ENCODE measurements at regions not wholly inside any gene's neighbourhood (a gene's known extent, or its start where the extent isn't known, plus 50 kb on each side); places are given as distances from the start of the nearest gene placed in this dataset.

- no peak for DNase-seq
- Histone ChIP-seq H3K4me3 (no peak overlapping the region), H3K9me3 (no peaks in the 10 kb centered on the region), H3K27me3 (no peaks in the 10 kb centered on the region), H3K36me3 (no peaks in the 10 kb centered on the region), H3K4me1 (peaks cover 13% of the 10 kb centered on the region), H3K27ac (peak overlapping the region; percentile 63)
- ATAC-seq = peak; percentile 44
- intact Hi-C loops (cut with DNase I) = no loop called here
- TF ChIP-seq CTCF (IDR thresholded peaks at IDR 0.05) = no peak
Measured at GRCh38 chr17:17398188-17398942, 78.4 kb upstream of the MED9 start.

GRCh38 chr17:17398943-17399926, 77.6 kb upstream of the MED9 start:
- intact Hi-C loops (cut with DNase I) = no loop called here
- no peak for DNase-seq
- H3K4me3 ChIP-seq = no peak overlapping the region
- peak; percentile 38 for ATAC-seq
- no peak for TF ChIP-seq CTCF (IDR thresholded peaks at IDR 0.05)
- no peaks in the 10 kb centered on the region for H3K9me3 ChIP-seq
- no peaks in the 10 kb centered on the region for H3K36me3 ChIP-seq
- peak overlapping the region; percentile 63 for H3K27ac ChIP-seq
- no peaks in the 10 kb centered on the region for H3K27me3 ChIP-seq
- peaks cover 22% of the 10 kb centered on the region for H3K4me1 ChIP-seq

- no peak overlapping the region for H3K27ac ChIP-seq
Measured at GRCh38 chr17:17400070-17400469, 76.7 kb upstream of the MED9 start.

GRCh38 chr17:17400566-17401184, 76.1 kb upstream of the MED9 start:
- no peaks in the 10 kb centered on the region for H3K36me3 ChIP-seq
- H3K9me3 ChIP-seq = no peaks in the 10 kb centered on the region
- intact Hi-C loops (cut with DNase I) = no loop called here
- ATAC-seq (no peak), DNase-seq (no peak)
- peaks cover 24% of the 10 kb centered on the region for H3K4me1 ChIP-seq
- no peaks in the 10 kb centered on the region for H3K27me3 ChIP-seq
- no peak overlapping the region for H3K27ac ChIP-seq
- H3K4me3 ChIP-seq = no peak overlapping the region
- no peak for TF ChIP-seq CTCF (IDR thresholded peaks at IDR 0.05)

More at GRCh38 chr17:17400070-17400469, 76.7 kb upstream of the MED9 start:
- intact Hi-C loops (cut with DNase I) = no loop called here
- DNase-seq (no peak), ATAC-seq (no peak)
- peaks cover 24% of the 10 kb centered on the region for H3K4me1 ChIP-seq
- TF ChIP-seq CTCF (IDR thresholded peaks at IDR 0.05) = no peak
- H3K9me3 ChIP-seq = no peaks in the 10 kb centered on the region
- no peaks in the 10 kb centered on the region for H3K36me3 ChIP-seq
- H3K27me3 ChIP-seq = no peaks in the 10 kb centered on the region
- no peak overlapping the region for H3K4me3 ChIP-seq

GRCh38 chr17:17401271-17401781, 75.5 kb upstream of the MED9 start:
- Histone ChIP-seq H3K4me1 (peaks cover 24% of the 10 kb centered on the region), H3K4me3 (no peak overlapping the region), H3K27me3 (no peaks in the 10 kb centered on the region), H3K36me3 (no peaks in the 10 kb centered on the region), H3K27ac (no peak overlapping the region), H3K9me3 (no peaks in the 10 kb centered on the region)
- intact Hi-C loops (cut with DNase I) = no loop called here
- TF ChIP-seq CTCF (IDR thresholded peaks at IDR 0.05) = peak; percentile 11
- DNase-seq (no peak), ATAC-seq (peak; percentile 49)

Measured in upper lobe of right lung (tissue), 1 donor.